Endothelial cell of umbilical vein (primary cell): ENCODE measurements at regions not wholly inside any gene's neighbourhood (a gene's known extent, or its start where the extent isn't known, plus 50 kb on each side); places are given as distances from the start of the nearest gene placed in this dataset.

ENCODE experiments used
- BruUV-seq: library from RNA; stranded (reverse); fragments of 400-500 nt; replicated peaks from 2 replicates; lab custom pipeline; 2021; lab: Mats Ljungman, UMichigan
- CTCF ChIA-PET: fragments of 300-600, 350-600 bp; sonication (Branson Sonifier 250); formaldehyde crosslinking; loops from one replicate; lab custom pipeline; 2021; ENCODE audit warnings: antibody characterized with exemption, inconsistent platforms; lab: Charles Lee
- POLR2A ChIA-PET: fragments of 300-600, 350-600 bp; sonication (Branson Sonifier 250); formaldehyde crosslinking; loops from one replicate; lab custom pipeline; 2021; ENCODE audit warnings: antibody characterized with exemption, inconsistent platforms; lab: Charles Lee
- DNase-seq: peaks from one replicate; pipeline ENCODE4 v3.0.0-alpha.2; 2011; ENCODE audit warnings: low read depth, low spot score
- FAIRE-seq: peaks from 2 replicates; lab custom pipeline; 2011; peaks lifted over from hg19 to GRCh38; lab: Jason Lieb, UNC
- H2AFZ ChIP-seq: 2 replicates; pipeline ENCODE4 v1.6.0; 2012; ENCODE audit warnings: low read depth, low read length, control low read depth, inconsistent platforms
- H3K27ac ChIP-seq: 2 replicates; pipeline ENCODE4 v1.5.1; 2011; ENCODE audit warnings: low read depth, mild to moderate bottlenecking, control low read depth, low read length, moderate library complexity; ENCODE audit not compliant: insufficient read depth
- H3K27me3 ChIP-seq, 2 experiments: 2 replicates each; pipeline versions ENCODE4 v1.6.0 to v1.6.1; 2011; ENCODE audit warnings: low read length in 2 of 2, mixed read lengths in 1 of 2; ENCODE audit not compliant: control insufficient read depth in 2 of 2, insufficient read depth in 2 of 2
- H3K36me3 ChIP-seq, 2 experiments: 2 replicates in 1 of 2; 3 replicates in 1 of 2; pipeline ENCODE4 v1.5.1; 2011; ENCODE audit warnings: low read length in 2 of 2, mild to moderate bottlenecking in 1 of 2, moderate library complexity in 1 of 2; ENCODE audit not compliant: control insufficient read depth in 2 of 2, insufficient read depth in 2 of 2; ENCODE audit errors: extremely low read depth in 1 of 2
- H3K4me1 ChIP-seq: 3 replicates; pipeline ENCODE4 v1.5.1; 2011; ENCODE audit warnings: mild to moderate bottlenecking, low read length; ENCODE audit not compliant: control insufficient read depth, insufficient read depth; ENCODE audit errors: extremely low read depth
- H3K4me2 ChIP-seq: 2 replicates; pipeline ENCODE4 v1.6.1; 2011; ENCODE audit warnings: low read length, control low read depth, mixed read lengths; ENCODE audit not compliant: insufficient read depth
- H3K4me3 ChIP-seq, 3 experiments: fragments of 200-600 bp in 1 of 3; sonication (generic), shearing (Covaris generic) in 1 of 3; replicated peaks in 1 of 3; 2 replicates each; pipeline ENCODE4 v1.5.1; 2011 to 2016; ENCODE audit warnings: control low read depth in 3 of 3, low read length in 3 of 3, mild to moderate bottlenecking in 2 of 3, inconsistent platforms in 1 of 3, low read depth in 1 of 3, moderate library complexity in 1 of 3; ENCODE audit not compliant: insufficient read depth in 1 of 3
- H3K79me2 ChIP-seq: 2 replicates; pipeline ENCODE4 v1.6.0; 2012; ENCODE audit warnings: low read length, inconsistent platforms; ENCODE audit not compliant: control insufficient read depth, insufficient read depth
- H3K9ac ChIP-seq: replicated peaks from 2 replicates; pipeline ENCODE3; 2011; ENCODE audit warnings: low read length, control low read depth; ENCODE audit not compliant: insufficient read depth; ENCODE audit errors: extremely low read depth
- H3K9me1 ChIP-seq: replicated peaks from 3 replicates; pipeline ENCODE4 v1.6.0; 2011; ENCODE audit warnings: mild to moderate bottlenecking, low read length; ENCODE audit not compliant: control insufficient read depth, insufficient read depth; ENCODE audit errors: extremely low read depth
- H3K9me3 ChIP-seq: replicated peaks from 2 replicates; pipeline ENCODE4 v1.5.1; 2012; ENCODE audit warnings: low read length, inconsistent platforms; ENCODE audit not compliant: control insufficient read depth, insufficient read depth
- H4K20me1 ChIP-seq: replicated peaks from 2 replicates; pipeline ENCODE3; 2011; ENCODE audit warnings: mild to moderate bottlenecking, low read length; ENCODE audit not compliant: control insufficient read depth, insufficient read depth; ENCODE audit errors: extremely low read depth
- EZH2 ChIP-seq: IDR thresholded peaks from 2 replicates; pipeline ENCODE4 v1.6.1; 2012; ENCODE audit warnings: borderline replicate concordance, low read depth, mild to moderate bottlenecking, moderate library complexity, low read length, inconsistent platforms; ENCODE audit not compliant: severe bottlenecking
- FOS ChIP-seq: IDR thresholded peaks from 2 replicates; pipeline ENCODE4 v1.6.1; 2011; ENCODE audit warnings: mild to moderate bottlenecking, low read length, moderate library complexity, borderline replicate concordance; ENCODE audit not compliant: insufficient read depth
- GATA2 ChIP-seq: IDR thresholded peaks from 2 replicates; pipeline ENCODE4 v1.7.0; 2011; ENCODE audit warnings: low read depth, mild to moderate bottlenecking, moderate library complexity, mixed read lengths, low read length; ENCODE audit not compliant: insufficient read length, insufficient read depth
- JUN ChIP-seq: IDR thresholded peaks from 2 replicates; pipeline ENCODE4 v1.6.1; 2011; ENCODE audit warnings: borderline replicate concordance, low read depth; ENCODE audit not compliant: insufficient read length, insufficient read depth
- MAX ChIP-seq: IDR thresholded peaks from 2 replicates; pipeline ENCODE4 v1.6.1; 2011; ENCODE audit not compliant: insufficient read depth, insufficient read length
- MYC ChIP-seq: IDR thresholded peaks from one replicate; pipeline ENCODE4 v1.6.1; 2011; ENCODE audit warnings: mild to moderate bottlenecking, low read depth, low read length
- POLR2A ChIP-seq: IDR thresholded peaks from 2 replicates; pipeline ENCODE4 v1.6.1; 2012; ENCODE audit warnings: low read depth, mild to moderate bottlenecking, control low read depth, low read length
- POLR2AphosphoS5 ChIP-seq: IDR thresholded peaks from 2 replicates; pipeline ENCODE4 v1.6.1; 2012; ENCODE audit warnings: low read depth, mild to moderate bottlenecking, control low read depth, low read length, moderate library complexity; ENCODE audit not compliant: insufficient read depth
- dilution Hi-C: fragments of 300-500 bp; cut with MboI; formaldehyde crosslinking; loops from one replicate; pipeline ENCODE4 v1.15.0; 2019; ENCODE audit warnings: low sequenced_read_pairs; ENCODE audit not compliant: extremely low pct_ligation_motif_present
- intact Hi-C: fragments of 100-400 bp; cut with micrococcal nuclease; formaldehyde crosslinking; loops from one replicate; pipeline ENCODE4 v1.10.0; 2022
- TF ChIP-seq, protein P1 (sequence below), 2 donors: IDR thresholded peaks; 1 replicate in 1 of 2; 2 replicates in 1 of 2; pipeline ENCODE4 v1.5.1; 2011; ENCODE audit warnings: low read length in 2 of 2, mild to moderate bottlenecking in 2 of 2, moderate library complexity in 2 of 2, control low read depth in 1 of 2, inconsistent platforms in 1 of 2, low read depth in 1 of 2; ENCODE audit not compliant: insufficient read depth in 1 of 2; ENCODE audit errors: extremely low read depth in 1 of 2

- H3K79me2 ChIP-seq, result no peaks in the 10 kb centered on the region
- BruUV-seq, result no TSS peak
- no peak overlapping the region for H3K4me2 ChIP-seq
- ChIA-PET POLR2A (no interaction called here), CTCF (no interaction called here)
- intact Hi-C loops, result no loop called here
- no peaks in the 10 kb centered on the region for H3K36me3 ChIP-seq
- dilution Hi-C loops, result no loop called here
- H3K4me1 ChIP-seq, result no peaks in the 10 kb centered on the region
- H3K27ac ChIP-seq, result no peak overlapping the region
- no peaks in the 10 kb centered on the region for H3K27me3 ChIP-seq
- H2AFZ ChIP-seq, result no peak overlapping the region
- no peak for FAIRE-seq
- no peaks in the 10 kb centered on the region for H4K20me1 ChIP-seq
- H3K4me3 ChIP-seq, result no peak overlapping the region
- TF ChIP-seq JUN (no peak), POLR2AphosphoS5 (no peak), MAX (no peak), POLR2A (no peak), MYC (no peak), EZH2 (no peak), FOS (no peak), GATA2 (no peak)
- TF ChIP-seq, protein P1, sequence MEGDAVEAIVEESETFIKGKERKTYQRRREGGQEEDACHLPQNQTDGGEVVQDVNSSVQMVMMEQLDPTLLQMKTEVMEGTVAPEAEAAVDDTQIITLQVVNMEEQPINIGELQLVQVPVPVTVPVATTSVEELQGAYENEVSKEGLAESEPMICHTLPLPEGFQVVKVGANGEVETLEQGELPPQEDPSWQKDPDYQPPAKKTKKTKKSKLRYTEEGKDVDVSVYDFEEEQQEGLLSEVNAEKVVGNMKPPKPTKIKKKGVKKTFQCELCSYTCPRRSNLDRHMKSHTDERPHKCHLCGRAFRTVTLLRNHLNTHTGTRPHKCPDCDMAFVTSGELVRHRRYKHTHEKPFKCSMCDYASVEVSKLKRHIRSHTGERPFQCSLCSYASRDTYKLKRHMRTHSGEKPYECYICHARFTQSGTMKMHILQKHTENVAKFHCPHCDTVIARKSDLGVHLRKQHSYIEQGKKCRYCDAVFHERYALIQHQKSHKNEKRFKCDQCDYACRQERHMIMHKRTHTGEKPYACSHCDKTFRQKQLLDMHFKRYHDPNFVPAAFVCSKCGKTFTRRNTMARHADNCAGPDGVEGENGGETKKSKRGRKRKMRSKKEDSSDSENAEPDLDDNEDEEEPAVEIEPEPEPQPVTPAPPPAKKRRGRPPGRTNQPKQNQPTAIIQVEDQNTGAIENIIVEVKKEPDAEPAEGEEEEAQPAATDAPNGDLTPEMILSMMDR (IDR thresholded peaks at IDR 0.05; ENCODE audit: extremely low read depth in 1 of 2, insufficient read depth in 1 of 2, low read depth in 1 of 2, low read length in 2 of 2), result no peak
- no peak for DNase-seq
- H3K9ac ChIP-seq, result no peak overlapping the region
- H3K9me1 ChIP-seq, result no peaks in the 10 kb centered on the region
- no peaks in the 10 kb centered on the region for H3K9me3 ChIP-seq
Observed at GRCh38 chr6:40334496-40335270, 252.5 kb downstream of the LRFN2 start.
